HG03442 (cell line): ENCODE measurements at regions not wholly inside any gene's neighbourhood (a gene's known extent, or its start where the extent isn't known, plus 50 kb on each side); places are given as distances from the start of the nearest gene placed in this dataset.

Experiments
- ATAC-seq: cut with Tn5 transposase; IDR thresholded peaks from one replicate; pipeline ENCODE4 v1.9.1; 2021; ENCODE audit warnings: mild to moderate bottlenecking, moderate library complexity; ENCODE audit not compliant: unreplicated experiment

DNA sequence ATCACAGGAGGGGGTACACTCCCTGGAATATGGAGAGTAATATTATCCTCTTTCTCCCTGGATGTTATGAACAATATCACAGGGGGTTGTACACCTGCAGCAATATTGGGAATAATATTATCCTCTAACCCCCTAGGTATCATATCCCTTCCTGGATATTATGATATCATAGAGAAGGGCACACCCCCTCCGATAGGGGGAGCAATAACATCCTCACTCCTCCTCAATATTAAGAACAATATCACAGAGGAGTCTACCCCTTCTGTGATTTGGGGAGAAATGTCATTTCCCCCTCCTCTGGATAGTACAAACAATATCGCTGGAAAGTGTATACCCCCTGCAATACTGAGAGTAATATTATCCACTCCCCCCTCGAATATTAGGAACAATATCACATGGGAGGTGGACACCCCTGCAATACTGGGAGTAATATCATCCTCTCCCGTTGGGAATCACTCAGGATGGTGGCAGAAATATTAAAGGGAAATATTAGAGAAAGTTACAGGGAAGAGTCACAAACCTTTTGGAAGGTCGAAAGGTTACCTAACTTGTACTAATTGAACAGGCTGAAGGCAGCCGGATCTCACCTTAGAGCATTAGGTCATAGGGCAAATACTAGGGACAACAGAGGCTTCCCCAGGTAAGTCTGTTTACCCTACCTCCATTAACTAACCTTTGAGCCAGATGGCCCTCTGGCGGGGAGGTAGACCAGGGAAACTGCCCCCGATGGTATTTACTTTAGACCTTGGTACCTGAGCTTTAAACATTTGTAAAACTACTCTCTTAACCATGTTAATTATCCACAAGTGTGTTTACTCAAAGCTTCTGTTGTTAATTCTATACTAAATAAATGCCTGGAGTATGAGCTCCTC lies 57.5 kb upstream of the FREM1 start:
- ATAC-seq = no peak

DNA sequence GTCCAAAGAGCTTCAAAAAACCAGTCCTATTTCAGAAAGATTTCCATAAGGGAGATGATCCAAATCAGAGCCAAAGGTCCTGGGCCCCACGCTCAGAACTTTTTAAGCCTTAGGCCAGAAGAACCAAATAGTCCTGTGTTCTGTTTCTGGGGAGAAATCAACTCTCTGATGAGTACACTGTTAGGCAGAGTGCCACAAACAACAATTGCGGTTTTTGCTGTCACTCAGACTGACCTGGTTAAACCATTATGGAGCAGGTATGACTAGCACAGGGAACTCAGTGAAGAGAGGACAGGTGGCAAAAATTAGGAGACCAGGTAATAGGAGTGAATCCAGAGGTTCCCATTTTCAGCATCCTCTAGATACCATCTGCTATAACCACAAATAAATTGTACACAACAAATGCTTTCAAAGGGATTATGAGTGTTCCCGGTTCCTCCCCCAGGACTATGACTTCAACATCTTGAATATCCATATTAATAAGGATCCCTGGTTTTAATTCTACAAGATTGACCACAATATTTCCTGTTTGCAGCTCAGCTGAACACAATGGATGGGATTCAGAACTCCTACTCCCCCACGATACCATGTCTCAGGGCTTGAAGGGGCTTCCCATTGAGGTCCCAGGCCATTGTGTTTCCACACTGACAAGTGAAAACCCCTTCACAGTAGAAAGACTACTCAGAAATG lies 52.1 kb upstream of the FREM1 start:
- ATAC-seq = no peak

DNA sequence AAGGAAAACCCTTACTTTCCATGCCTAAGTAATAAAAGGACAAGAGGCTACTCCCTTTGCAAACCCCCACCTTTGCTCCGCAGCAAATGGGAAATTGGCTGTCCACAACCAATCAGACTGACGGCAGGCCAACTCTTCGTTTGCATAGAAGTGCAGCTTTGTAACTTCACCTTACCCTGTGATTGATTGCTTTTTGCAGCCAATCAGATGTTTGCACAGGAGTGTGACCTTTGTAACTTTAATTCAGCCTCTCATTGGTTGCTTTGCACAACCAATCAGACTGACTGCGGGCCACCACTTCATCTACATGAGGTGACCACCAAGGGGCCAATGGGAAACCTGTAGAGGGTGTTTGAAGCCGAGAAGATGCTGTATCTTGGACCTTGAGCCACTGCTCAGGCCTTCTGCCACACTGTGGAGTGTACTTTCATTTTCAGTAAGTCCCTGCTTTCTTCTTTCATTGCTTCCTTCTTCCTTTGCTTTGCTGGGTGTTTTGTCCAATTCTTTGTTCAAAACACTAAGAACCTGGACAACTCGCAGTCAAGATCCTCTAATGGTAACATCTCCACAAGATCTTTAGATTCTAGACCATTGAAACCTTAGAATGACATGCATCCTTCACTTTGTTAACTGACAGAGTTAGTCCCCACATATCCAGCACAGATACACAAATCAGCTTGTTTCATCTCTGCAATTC lies 51.3 kb upstream of the FREM1 start:
- no peak for ATAC-seq

DNA sequence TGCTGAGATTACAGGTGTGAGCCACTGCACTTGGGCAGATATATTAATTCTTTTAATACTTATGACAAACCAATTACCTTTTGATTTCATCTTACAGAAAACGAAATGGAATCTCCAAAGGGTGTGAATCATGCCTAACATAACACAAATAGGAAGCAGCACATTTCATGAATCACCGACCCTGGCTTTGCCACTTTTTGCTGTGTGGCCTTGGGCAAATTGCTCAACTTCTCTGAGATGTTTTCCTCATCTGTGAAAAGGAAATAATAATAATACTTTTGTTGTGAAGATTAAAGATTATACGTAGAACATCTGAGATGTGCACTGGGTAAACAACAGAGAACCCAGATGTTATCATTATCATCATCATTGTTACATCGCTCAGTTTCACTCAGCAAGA lies 50.7 kb upstream of the FREM1 start:
- no peak for ATAC-seq
